Endothelial cell of umbilical vein (primary cell): ENCODE measurements at regions not wholly inside any gene's neighbourhood (a gene's known extent, or its start where the extent isn't known, plus 50 kb on each side); places are given as distances from the start of the nearest gene placed in this dataset.

Experiments
- BruUV-seq: library from RNA; stranded (reverse); fragments of 400-500 nt; replicated peaks from 2 replicates; lab custom pipeline; 2021; lab: Mats Ljungman, UMichigan
- CTCF ChIA-PET: fragments of 300-600, 350-600 bp; sonication (Branson Sonifier 250); formaldehyde crosslinking; loops from one replicate; lab custom pipeline; 2021; ENCODE audit warnings: antibody characterized with exemption, inconsistent platforms; lab: Charles Lee
- POLR2A ChIA-PET: fragments of 300-600, 350-600 bp; sonication (Branson Sonifier 250); formaldehyde crosslinking; loops from one replicate; lab custom pipeline; 2021; ENCODE audit warnings: antibody characterized with exemption, inconsistent platforms; lab: Charles Lee
- DNase-seq: peaks from one replicate; pipeline ENCODE4 v3.0.0-alpha.2; 2011; ENCODE audit warnings: low read depth, low spot score
- FAIRE-seq: peaks from 2 replicates; lab custom pipeline; 2011; peaks lifted over from hg19 to GRCh38; lab: Jason Lieb, UNC
- H2AFZ ChIP-seq: 2 replicates; pipeline ENCODE4 v1.6.0; 2012; ENCODE audit warnings: low read depth, low read length, control low read depth, inconsistent platforms
- H3K27ac ChIP-seq: 2 replicates; pipeline ENCODE4 v1.5.1; 2011; ENCODE audit warnings: low read depth, mild to moderate bottlenecking, control low read depth, low read length, moderate library complexity; ENCODE audit not compliant: insufficient read depth
- H3K27me3 ChIP-seq, 2 experiments: 2 replicates each; pipeline versions ENCODE4 v1.6.0 to v1.6.1; 2011; ENCODE audit warnings: low read length in 2 of 2, mixed read lengths in 1 of 2; ENCODE audit not compliant: control insufficient read depth in 2 of 2, insufficient read depth in 2 of 2
- H3K36me3 ChIP-seq, 2 experiments: 2 replicates in 1 of 2; 3 replicates in 1 of 2; pipeline ENCODE4 v1.5.1; 2011; ENCODE audit warnings: low read length in 2 of 2, mild to moderate bottlenecking in 1 of 2, moderate library complexity in 1 of 2; ENCODE audit not compliant: control insufficient read depth in 2 of 2, insufficient read depth in 2 of 2; ENCODE audit errors: extremely low read depth in 1 of 2
- H3K4me1 ChIP-seq: 3 replicates; pipeline ENCODE4 v1.5.1; 2011; ENCODE audit warnings: mild to moderate bottlenecking, low read length; ENCODE audit not compliant: control insufficient read depth, insufficient read depth; ENCODE audit errors: extremely low read depth
- H3K4me2 ChIP-seq: 2 replicates; pipeline ENCODE4 v1.6.1; 2011; ENCODE audit warnings: low read length, control low read depth, mixed read lengths; ENCODE audit not compliant: insufficient read depth
- H3K4me3 ChIP-seq, 3 experiments: fragments of 200-600 bp in 1 of 3; sonication (generic), shearing (Covaris generic) in 1 of 3; replicated peaks in 1 of 3; 2 replicates each; pipeline ENCODE4 v1.5.1; 2011 to 2016; ENCODE audit warnings: control low read depth in 3 of 3, low read length in 3 of 3, mild to moderate bottlenecking in 2 of 3, inconsistent platforms in 1 of 3, low read depth in 1 of 3, moderate library complexity in 1 of 3; ENCODE audit not compliant: insufficient read depth in 1 of 3
- H3K79me2 ChIP-seq: 2 replicates; pipeline ENCODE4 v1.6.0; 2012; ENCODE audit warnings: low read length, inconsistent platforms; ENCODE audit not compliant: control insufficient read depth, insufficient read depth
- H3K9ac ChIP-seq: replicated peaks from 2 replicates; pipeline ENCODE3; 2011; ENCODE audit warnings: low read length, control low read depth; ENCODE audit not compliant: insufficient read depth; ENCODE audit errors: extremely low read depth
- H3K9me1 ChIP-seq: replicated peaks from 3 replicates; pipeline ENCODE4 v1.6.0; 2011; ENCODE audit warnings: mild to moderate bottlenecking, low read length; ENCODE audit not compliant: control insufficient read depth, insufficient read depth; ENCODE audit errors: extremely low read depth
- H3K9me3 ChIP-seq: replicated peaks from 2 replicates; pipeline ENCODE4 v1.5.1; 2012; ENCODE audit warnings: low read length, inconsistent platforms; ENCODE audit not compliant: control insufficient read depth, insufficient read depth
- H4K20me1 ChIP-seq: replicated peaks from 2 replicates; pipeline ENCODE3; 2011; ENCODE audit warnings: mild to moderate bottlenecking, low read length; ENCODE audit not compliant: control insufficient read depth, insufficient read depth; ENCODE audit errors: extremely low read depth
- CTCF ChIP-seq, 2 donors: IDR thresholded peaks; 1 replicate in 1 of 2; 2 replicates in 1 of 2; pipeline ENCODE4 v1.5.1; 2011; ENCODE audit warnings: low read length in 2 of 2, mild to moderate bottlenecking in 2 of 2, moderate library complexity in 2 of 2, control low read depth in 1 of 2, inconsistent platforms in 1 of 2, low read depth in 1 of 2; ENCODE audit not compliant: insufficient read depth in 1 of 2; ENCODE audit errors: extremely low read depth in 1 of 2
- GATA2 ChIP-seq: IDR thresholded peaks from 2 replicates; pipeline ENCODE4 v1.7.0; 2011; ENCODE audit warnings: low read depth, mild to moderate bottlenecking, moderate library complexity, mixed read lengths, low read length; ENCODE audit not compliant: insufficient read length, insufficient read depth
- MAX ChIP-seq: IDR thresholded peaks from 2 replicates; pipeline ENCODE4 v1.6.1; 2011; ENCODE audit not compliant: insufficient read depth, insufficient read length
- dilution Hi-C: fragments of 300-500 bp; cut with MboI; formaldehyde crosslinking; loops from one replicate; pipeline ENCODE4 v1.15.0; 2019; ENCODE audit warnings: low sequenced_read_pairs; ENCODE audit not compliant: extremely low pct_ligation_motif_present
- intact Hi-C: fragments of 100-400 bp; cut with micrococcal nuclease; formaldehyde crosslinking; loops from one replicate; pipeline ENCODE4 v1.10.0; 2022

- dilution Hi-C loops = no loop called here
These were observed 807.8 kb upstream of the FOXG1 start for GRCh38 chr14:27958757-27959156.

More at GRCh38 chr14:27958757-27959156, 807.8 kb upstream of the FOXG1 start:
- Histone ChIP-seq H2AFZ (no peak overlapping the region), H3K4me3 (no peak overlapping the region), H3K36me3 (no peaks in the 10 kb centered on the region), H3K4me1 (no peaks in the 10 kb centered on the region), H3K9me1 (no peaks in the 10 kb centered on the region), H3K27me3 (no peaks in the 10 kb centered on the region), H3K9me3 (no peaks in the 10 kb centered on the region), H3K9ac (no peak overlapping the region), H4K20me1 (no peaks in the 10 kb centered on the region), H3K4me2 (no peak overlapping the region), H3K79me2 (no peaks in the 10 kb centered on the region), H3K27ac (no peak overlapping the region)
- DNase-seq = no peak
- TF ChIP-seq CTCF (IDR thresholded peaks at IDR 0.05; ENCODE audit: extremely low read depth in 1 of 2, insufficient read depth in 1 of 2, low read depth in 1 of 2, low read length in 2 of 2) = no peak
- no peak for TF ChIP-seq MAX
- TF ChIP-seq GATA2 = no peak
- ChIA-PET CTCF (no interaction called here), POLR2A (no interaction called here)
- BruUV-seq = no TSS peak
- intact Hi-C loops = no loop called here
- FAIRE-seq = no peak
